HUES48 (cell line): ENCODE measurements at regions not wholly inside any gene's neighbourhood (a gene's known extent, or its start where the extent isn't known, plus 50 kb on each side); places are given as distances from the start of the nearest gene placed in this dataset.
"Not testable (repeated sequence)": the region's sequence is repeated elsewhere in the genome, so short reads cannot be mapped to it uniquely, and the experiment has no call there.

Experiments used
- H3K27ac ChIP-seq: one replicate; pipeline ENCODE4 v1.7.0; 2013; ENCODE audit warnings: low read depth, low read length, inconsistent platforms
- H3K27me3 ChIP-seq: 2 replicates; pipeline ENCODE4 v1.6.1; 2013; ENCODE audit warnings: mild to moderate bottlenecking, low read length; ENCODE audit not compliant: control insufficient read depth, insufficient read depth
- H3K36me3 ChIP-seq: 2 replicates; pipeline ENCODE4 v1.6.1; 2013; ENCODE audit warnings: low read length; ENCODE audit not compliant: control insufficient read depth, insufficient read depth
- H3K4me1 ChIP-seq: 2 replicates; pipeline ENCODE4 v1.6.1; 2013; ENCODE audit warnings: mild to moderate bottlenecking, low read length; ENCODE audit not compliant: control insufficient read depth, insufficient read depth
- H3K4me3 ChIP-seq: 2 replicates; pipeline ENCODE4 v1.5.1; 2013; ENCODE audit warnings: mild to moderate bottlenecking, low read depth, low read length
- H3K9ac ChIP-seq: 2 replicates; pipeline ENCODE4 v1.6.1; 2013; ENCODE audit warnings: mild to moderate bottlenecking, low read depth, low read length, moderate library complexity
- H3K9me3 ChIP-seq: 2 replicates; pipeline ENCODE4 v1.6.1; 2013; ENCODE audit warnings: low read length; ENCODE audit not compliant: control insufficient read depth, insufficient read depth

GRCh38 chr17:26780187-26780814 is 513.6 kb upstream of the WSB1 start:
- not testable (repeated sequence) for H3K4me1 ChIP-seq, H3K27ac ChIP-seq, H3K4me3 ChIP-seq, H3K9ac ChIP-seq, H3K27me3 ChIP-seq, H3K36me3 ChIP-seq
- H3K9me3 ChIP-seq, result peaks cover 69% of the 10 kb centered on the region

GRCh38 chr17:26782153-26782552 is 511.8 kb upstream of the WSB1 start:
- H3K4me1 ChIP-seq, result no peaks in the 10 kb centered on the region
- no peak overlapping the region; the same call in 1 of the 2 replicates for H3K4me3 ChIP-seq
- H3K27ac ChIP-seq, result no peak overlapping the region
- no peaks in the 10 kb centered on the region for H3K36me3 ChIP-seq
- H3K9me3 ChIP-seq, result peaks cover 85% of the 10 kb centered on the region
- no peak overlapping the region for H3K9ac ChIP-seq
- H3K27me3 ChIP-seq, result no peaks in the 10 kb centered on the region

GRCh38 chr17:26792486-26792885 is 501.4 kb upstream of the WSB1 start:
- H3K9ac ChIP-seq, result no peak overlapping the region
- H3K27ac ChIP-seq, result no peak overlapping the region
- H3K27me3 ChIP-seq, result no peaks in the 10 kb centered on the region
- no peak overlapping the region for H3K4me3 ChIP-seq
- H3K36me3 ChIP-seq, result no peaks in the 10 kb centered on the region
- no peaks in the 10 kb centered on the region for H3K4me1 ChIP-seq
- peaks cover 100% of the 10 kb centered on the region for H3K9me3 ChIP-seq

GRCh38 chr17:26807024-26807423 is 486.9 kb upstream of the WSB1 start:
- Histone ChIP-seq H3K9ac (no peak overlapping the region), H3K9me3 (peaks cover 87% of the 10 kb centered on the region), H3K4me1 (no peaks in the 10 kb centered on the region), H3K4me3 (no peak overlapping the region), H3K36me3 (no peaks in the 10 kb centered on the region), H3K27me3 (no peaks in the 10 kb centered on the region), H3K27ac (no peak overlapping the region)

GRCh38 chr17:26809033-26809432 is 484.9 kb upstream of the WSB1 start:
- H3K9ac ChIP-seq, result no peak overlapping the region
- H3K27me3 ChIP-seq, result no peaks in the 10 kb centered on the region
- no peak overlapping the region for H3K4me3 ChIP-seq
- peaks cover 82% of the 10 kb centered on the region for H3K9me3 ChIP-seq
- H3K27ac ChIP-seq, result no peak overlapping the region
- no peaks in the 10 kb centered on the region for H3K36me3 ChIP-seq
- H3K4me1 ChIP-seq, result no peaks in the 10 kb centered on the region

- no peak overlapping the region for H3K9ac ChIP-seq
Measured at GRCh38 chr17:26818736-26819135, 475.2 kb upstream of the WSB1 start.

More at GRCh38 chr17:26818736-26819135, 475.2 kb upstream of the WSB1 start:
- 0 out of 2 replicates have a peak overlapping the region, but pooled peaks have one; percentile 14 for H3K4me3 ChIP-seq
- H3K27ac ChIP-seq, result no peak overlapping the region
- H3K9me3 ChIP-seq, result peaks cover 99% of the 10 kb centered on the region
- H3K27me3 ChIP-seq, result no peaks in the 10 kb centered on the region
- no peaks in the 10 kb centered on the region for H3K36me3 ChIP-seq
- H3K4me1 ChIP-seq, result no peaks in the 10 kb centered on the region
